Activated T-cell treated with anti-CD3 and anti-CD28 coated beads, Interleukin-2, amount 50 U/mL, for 4 hours (primary cell): ENCODE measurements at regions not wholly inside any gene's neighbourhood (a gene's known extent, or its start where the extent isn't known, plus 50 kb on each side); places are given as distances from the start of the nearest gene placed in this dataset.
A peak's percentile ranks its signal among the peaks of the same experiment; 100 is the strongest.

Source experiments
- ATAC-seq, 2 donors: fragments of 200-7000 bp; cut with Tn5 transposase; one replicate each; pipeline ENCODE4 v1.10.0; 2021
- DNase-seq: peaks from one replicate; pipeline ENCODE4 v3.0.0-alpha.2; 2020
- H3K27me3 Mint-ChIP-seq: one replicate; pipeline ENCODE4 v1.8.0; 2021; ENCODE audit warnings: low read depth, mixed read lengths
- H3K36me3 Mint-ChIP-seq: one replicate; pipeline ENCODE4 v1.8.0; 2022; ENCODE audit warnings: mixed read lengths; ENCODE audit not compliant: insufficient read depth
- H3K4me1 Mint-ChIP-seq: one replicate; pipeline ENCODE4 v1.8.0; 2021; ENCODE audit warnings: low read depth, mixed read lengths
- H3K4me3 Mint-ChIP-seq: one replicate; pipeline ENCODE4 v1.8.0; 2021; ENCODE audit warnings: mild to moderate bottlenecking, moderate library complexity, mixed read lengths
- H3K9me3 Mint-ChIP-seq: one replicate; pipeline ENCODE4 v1.8.0; 2021; ENCODE audit warnings: mixed read lengths

DNA sequence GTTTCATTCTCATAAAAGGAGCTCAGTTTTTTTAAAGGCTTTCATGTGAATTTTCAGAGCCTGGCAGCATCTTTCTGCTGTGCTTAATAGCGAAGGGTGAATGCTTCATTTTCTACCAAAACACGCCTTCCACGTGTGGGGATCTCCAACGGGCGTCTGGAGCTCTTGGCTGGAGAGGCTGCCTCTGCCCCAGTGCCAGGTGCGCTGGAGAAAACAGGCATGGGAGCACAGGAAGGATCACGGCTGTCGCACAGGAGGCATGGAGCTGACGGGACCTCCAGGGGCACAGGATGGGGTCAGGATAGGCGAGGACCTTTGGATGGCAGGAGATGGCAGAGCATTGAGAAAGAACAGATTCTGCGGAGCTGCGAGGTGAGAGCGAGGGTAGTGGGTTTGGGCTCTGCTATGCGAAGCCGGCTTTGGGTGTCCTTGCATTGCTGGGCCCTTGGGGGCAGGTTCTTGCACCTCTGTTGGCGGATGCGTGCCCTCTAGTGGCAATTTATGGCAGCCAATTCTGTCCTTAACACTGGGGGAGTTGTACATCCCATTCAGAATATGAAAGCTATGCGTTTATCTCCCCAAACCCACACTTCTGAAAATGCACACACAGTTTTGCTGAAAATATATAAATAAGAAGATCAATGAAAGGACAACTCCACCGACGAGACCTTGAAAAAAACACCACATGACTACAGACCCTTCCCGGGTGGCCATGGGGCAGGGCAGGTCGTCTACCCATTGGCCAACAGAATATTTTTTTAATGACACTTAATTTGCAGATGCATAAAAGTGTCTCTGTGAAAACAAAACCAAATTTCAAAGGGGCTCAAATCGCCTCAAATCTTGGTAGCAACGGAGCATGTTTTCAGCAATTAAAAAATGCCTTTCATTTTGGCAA is 90.4 kb upstream of the SLC35G4 start:
- Mint-ChIP-seq H3K27me3 (peaks cover 4% of the 10 kb centered on the region), H3K4me1 (no peaks in the 10 kb centered on the region), H3K36me3 (no peaks in the 10 kb centered on the region), H3K4me3 (no peak overlapping the region), H3K9me3 (no peaks in the 10 kb centered on the region)
- ATAC-seq (peak; percentile 48 to 59), DNase-seq (no peak)

DNA sequence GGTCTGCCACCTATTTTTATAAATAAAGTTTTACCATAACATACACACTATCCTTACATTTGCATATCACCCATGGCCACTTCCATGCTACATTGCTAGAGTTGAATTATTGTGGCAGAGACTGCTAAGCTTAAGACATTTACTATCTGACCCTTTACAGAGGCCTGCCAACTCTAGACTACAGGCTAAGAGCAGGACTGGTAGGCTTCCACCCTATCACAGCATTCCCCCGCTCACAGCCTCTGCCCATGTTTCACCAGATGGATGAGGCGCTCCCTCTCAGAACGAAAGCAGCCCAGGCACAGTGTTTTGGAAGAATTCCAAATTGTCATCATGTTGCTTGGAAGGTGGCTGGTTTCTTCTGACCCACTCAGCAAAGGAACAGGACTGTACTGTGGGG is 91.7 kb upstream of the SLC35G4 start:
- H3K36me3 Mint-ChIP-seq, result no peaks in the 10 kb centered on the region
- ATAC-seq (no peak), DNase-seq (no peak)
- no peak overlapping the region for H3K4me3 Mint-ChIP-seq
- H3K27me3 Mint-ChIP-seq, result no peaks in the 10 kb centered on the region
- H3K9me3 Mint-ChIP-seq, result no peaks in the 10 kb centered on the region
- H3K4me1 Mint-ChIP-seq, result no peaks in the 10 kb centered on the region

DNA sequence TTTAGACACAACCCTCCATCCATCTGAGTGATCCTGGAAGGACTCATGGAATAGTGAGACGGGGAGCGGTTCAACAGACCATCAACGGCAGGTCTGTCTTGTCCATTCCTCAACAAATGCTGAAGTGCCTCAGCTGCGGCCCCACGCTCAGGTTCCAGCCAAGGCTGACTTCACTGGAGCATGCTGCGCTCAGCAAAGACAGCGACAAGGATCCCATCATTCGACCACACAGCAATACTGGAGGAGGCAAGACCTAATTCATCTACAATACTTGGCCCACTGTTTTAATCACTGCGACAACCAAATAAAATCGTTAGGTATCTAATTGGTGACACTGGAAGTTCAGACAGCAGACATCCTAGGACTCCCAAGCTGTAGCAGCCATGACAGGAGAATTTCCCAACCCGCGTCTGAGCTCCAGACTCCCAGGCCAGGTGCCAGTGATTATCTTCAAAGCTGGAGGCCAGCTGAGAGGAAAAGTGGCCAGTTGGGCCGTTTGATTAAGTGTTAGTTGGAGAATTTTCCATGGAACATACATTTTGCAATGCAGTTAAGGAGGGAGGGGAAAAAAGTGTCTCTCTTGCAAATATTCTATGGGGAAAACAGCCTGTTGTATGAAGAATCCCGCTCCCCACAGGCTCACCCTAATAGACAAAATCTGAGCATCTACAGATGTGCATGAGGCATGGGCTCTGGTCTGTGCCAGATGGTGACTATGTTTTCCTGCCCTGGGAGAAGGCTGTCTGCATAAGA is 92.5 kb upstream of the SLC35G4 start:
- no peak overlapping the region for H3K4me3 Mint-ChIP-seq
- no peaks in the 10 kb centered on the region for H3K4me1 Mint-ChIP-seq
- ATAC-seq, result no peak
- H3K36me3 Mint-ChIP-seq, result no peaks in the 10 kb centered on the region
- DNase-seq, result no peak
- H3K9me3 Mint-ChIP-seq, result no peaks in the 10 kb centered on the region
- no peaks in the 10 kb centered on the region for H3K27me3 Mint-ChIP-seq

DNA sequence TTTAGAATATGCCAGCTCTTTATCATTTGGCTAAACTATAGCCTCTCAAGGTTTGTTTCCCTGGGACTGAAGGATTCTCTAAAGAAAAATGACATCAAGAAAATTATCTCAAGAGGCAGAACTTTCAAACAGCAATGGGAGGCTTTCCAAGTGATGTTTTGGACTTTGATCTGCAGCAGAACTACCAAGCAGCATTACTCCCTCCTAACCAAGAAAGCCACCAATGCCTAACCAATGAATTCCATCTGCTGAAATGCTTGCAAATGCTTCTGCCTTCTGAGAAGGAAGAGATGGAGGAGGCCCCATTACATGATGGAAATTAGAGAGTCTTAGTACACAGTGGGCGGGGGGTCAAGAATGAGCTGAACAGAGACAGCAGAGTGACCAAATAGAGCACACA is 95.1 kb upstream of the SLC35G4 start:
- ATAC-seq (no peak), DNase-seq (no peak)
- Mint-ChIP-seq H3K4me3 (no peak overlapping the region), H3K27me3 (no peaks in the 10 kb centered on the region), H3K9me3 (no peaks in the 10 kb centered on the region), H3K36me3 (no peaks in the 10 kb centered on the region), H3K4me1 (peaks cover 3% of the 10 kb centered on the region)

DNA sequence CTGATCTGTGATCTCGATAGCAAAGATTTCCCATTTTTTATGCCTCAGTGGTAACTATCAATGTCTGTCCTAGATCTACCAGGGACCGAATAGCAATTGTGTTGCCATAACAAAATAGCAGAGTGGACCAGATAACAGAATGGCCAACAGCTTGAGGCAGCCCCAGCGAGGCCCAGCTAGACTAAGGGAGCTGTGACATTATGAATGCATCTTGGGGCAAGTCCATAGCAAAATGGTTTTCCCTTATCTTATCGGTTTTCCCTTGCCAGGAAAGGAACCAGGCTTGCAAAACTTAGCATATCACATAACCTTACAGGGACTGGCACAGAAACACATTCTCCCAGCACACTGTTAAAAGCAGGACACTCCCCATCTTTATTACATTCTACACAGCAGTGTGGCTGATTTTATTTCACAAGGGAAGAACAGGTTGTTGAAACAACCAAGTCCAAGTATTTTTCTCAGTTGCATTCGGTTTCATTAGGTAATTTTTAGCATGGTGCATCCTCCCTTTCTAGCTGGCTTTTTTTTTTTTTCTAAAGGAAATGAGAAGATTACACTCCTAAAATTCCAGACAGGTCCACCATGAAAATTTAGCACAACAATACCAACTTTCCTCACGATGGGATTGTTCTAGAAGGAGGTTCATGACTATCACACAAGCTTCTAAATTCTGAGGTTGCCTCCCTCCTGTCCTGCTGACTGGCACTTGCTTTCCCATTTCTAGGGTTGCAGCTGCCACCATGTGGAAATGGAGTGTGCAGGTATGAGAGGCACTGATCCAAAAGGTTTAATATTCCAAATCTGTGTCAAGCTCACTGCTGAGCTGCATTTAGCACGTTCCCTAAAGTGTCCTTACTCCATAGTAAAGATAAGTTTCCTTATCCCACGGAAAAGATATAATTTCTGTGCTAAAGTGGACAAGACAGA is 97.0 kb upstream of the SLC35G4 start:
- Mint-ChIP-seq H3K27me3 (no peaks in the 10 kb centered on the region), H3K9me3 (no peaks in the 10 kb centered on the region), H3K4me1 (peaks cover 3% of the 10 kb centered on the region), H3K36me3 (no peaks in the 10 kb centered on the region), H3K4me3 (no peak overlapping the region)
- DNase-seq (no peak), ATAC-seq (no peak)

DNA sequence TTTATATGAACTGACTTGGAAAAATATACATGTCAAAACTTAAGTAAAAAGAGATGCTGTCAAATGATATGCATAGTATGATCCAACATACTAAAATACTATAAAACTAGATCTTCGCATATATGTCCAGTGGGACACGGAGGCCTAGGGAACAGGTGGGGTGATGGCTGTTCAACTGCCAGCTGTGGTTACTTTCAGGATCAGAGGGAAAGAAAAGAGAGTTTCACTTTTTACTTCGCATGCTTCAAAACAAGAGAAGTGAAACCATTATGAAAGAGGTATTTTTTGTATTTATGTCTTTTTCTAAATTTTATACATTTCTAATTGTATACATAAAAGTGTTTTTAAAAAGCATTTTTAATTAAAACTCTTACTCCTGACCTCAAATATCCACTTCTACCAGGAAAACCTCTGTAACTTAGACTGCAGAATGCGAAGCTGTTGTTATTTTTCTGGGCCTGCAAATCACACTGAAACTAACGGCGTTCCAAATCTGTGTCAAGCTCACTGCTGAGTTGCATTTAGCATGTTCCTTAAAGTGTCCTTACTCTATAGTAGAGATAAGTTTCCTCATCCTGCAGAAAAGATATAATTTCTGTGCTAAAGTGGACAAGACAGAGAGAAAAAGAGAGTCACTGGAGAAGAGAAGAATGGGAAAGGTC is 97.8 kb upstream of the SLC35G4 start:
- DNase-seq (no peak), ATAC-seq (no peak)
- no peak overlapping the region for H3K4me3 Mint-ChIP-seq
- H3K4me1 Mint-ChIP-seq, result peaks cover 3% of the 10 kb centered on the region
- H3K27me3 Mint-ChIP-seq, result no peaks in the 10 kb centered on the region
- no peaks in the 10 kb centered on the region for H3K9me3 Mint-ChIP-seq
- H3K36me3 Mint-ChIP-seq, result no peaks in the 10 kb centered on the region

DNA sequence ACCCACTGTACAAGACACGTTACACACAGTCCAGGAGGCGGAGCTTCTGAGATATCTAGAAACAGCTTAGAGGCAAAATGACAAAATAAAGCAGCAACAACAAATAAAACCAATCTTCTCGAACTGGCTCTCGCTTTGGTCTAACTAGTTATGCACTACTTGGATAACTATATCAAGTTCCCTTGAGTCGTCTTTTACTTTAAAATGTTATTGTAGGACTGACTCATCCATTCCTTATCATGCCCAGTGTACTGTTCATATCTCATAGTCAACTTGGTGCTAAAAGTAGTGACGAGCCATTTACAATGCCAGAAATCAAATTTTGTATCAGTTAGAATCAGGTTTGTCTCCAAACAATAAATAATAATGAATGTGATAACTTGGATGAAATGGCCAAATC is 102.5 kb upstream of the SLC35G4 start:
- peaks cover 3% of the 10 kb centered on the region for H3K4me1 Mint-ChIP-seq
- no peak overlapping the region for H3K4me3 Mint-ChIP-seq
- ATAC-seq (no peak), DNase-seq (no peak)
- H3K9me3 Mint-ChIP-seq, result no peaks in the 10 kb centered on the region
- H3K36me3 Mint-ChIP-seq, result no peaks in the 10 kb centered on the region
- H3K27me3 Mint-ChIP-seq, result peaks cover 3% of the 10 kb centered on the region

DNA sequence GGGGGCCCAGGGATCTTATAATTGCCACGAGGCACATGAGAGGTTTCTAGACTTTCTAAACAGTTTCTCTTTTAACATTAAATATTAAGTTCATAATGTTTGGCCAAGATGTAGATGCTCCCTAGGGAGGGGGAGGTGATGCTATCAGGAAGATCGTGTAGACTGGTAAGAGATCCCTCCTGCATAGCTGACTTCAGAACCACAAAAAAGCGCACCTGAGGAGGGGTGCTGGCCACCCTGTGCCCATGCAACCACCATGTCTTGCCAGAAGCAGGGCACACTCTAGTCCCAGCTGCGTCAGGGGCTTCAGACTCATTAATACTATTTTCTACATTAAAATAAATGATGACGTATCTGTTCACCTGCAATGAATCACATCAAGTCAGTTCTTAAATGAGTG is 103.4 kb upstream of the SLC35G4 start:
- Mint-ChIP-seq H3K4me1 (no peaks in the 10 kb centered on the region), H3K4me3 (no peak overlapping the region), H3K27me3 (peaks cover 3% of the 10 kb centered on the region), H3K36me3 (no peaks in the 10 kb centered on the region), H3K9me3 (no peaks in the 10 kb centered on the region)
- DNase-seq (no peak), ATAC-seq (no peak)

DNA sequence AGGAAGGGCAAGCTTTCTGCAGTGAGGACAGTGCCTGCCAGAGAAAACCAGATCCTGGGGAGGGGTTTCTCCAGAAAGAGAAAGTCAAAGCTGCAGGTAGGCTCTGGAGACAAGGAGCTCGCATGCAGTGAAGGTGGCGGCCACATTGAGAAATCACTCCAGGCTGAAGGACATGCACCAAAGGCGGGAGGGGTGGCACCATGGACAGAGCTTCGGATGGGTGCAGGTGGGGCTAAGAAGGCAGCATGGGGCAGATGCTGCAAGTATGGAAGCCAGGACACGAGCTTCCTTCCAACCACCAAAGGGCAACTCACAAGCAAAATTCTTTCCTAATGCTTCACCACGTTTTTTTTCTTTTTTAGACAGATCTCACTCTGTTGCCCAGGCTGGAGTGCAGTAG is 104.4 kb upstream of the SLC35G4 start:
- Mint-ChIP-seq H3K4me3 (no peak overlapping the region), H3K4me1 (no peaks in the 10 kb centered on the region), H3K9me3 (no peaks in the 10 kb centered on the region), H3K36me3 (no peaks in the 10 kb centered on the region), H3K27me3 (peaks cover 3% of the 10 kb centered on the region)
- no peak for ATAC-seq
- no peak for DNase-seq

DNA sequence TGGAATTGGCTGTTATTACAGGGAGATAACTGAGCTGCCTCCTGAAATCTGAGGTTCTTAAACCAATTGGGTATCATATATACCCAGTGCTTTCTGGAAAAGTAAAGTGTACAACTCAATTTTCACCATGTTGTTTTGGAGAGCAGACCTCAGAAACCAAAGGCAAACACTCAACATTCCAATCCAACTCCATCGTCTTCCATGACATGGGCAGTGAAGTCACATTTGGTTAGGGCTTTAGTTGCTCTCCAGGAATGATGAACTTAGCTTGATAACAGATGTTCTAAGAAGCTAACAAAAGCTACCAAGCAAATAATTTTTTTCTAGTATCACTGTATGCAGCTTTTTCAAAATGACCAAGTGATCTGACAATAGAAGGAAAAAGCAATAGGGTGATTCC is 107.0 kb upstream of the SLC35G4 start:
- Mint-ChIP-seq H3K9me3 (no peaks in the 10 kb centered on the region), H3K27me3 (peaks cover 3% of the 10 kb centered on the region), H3K4me1 (no peaks in the 10 kb centered on the region), H3K4me3 (no peak overlapping the region), H3K36me3 (no peaks in the 10 kb centered on the region)
- ATAC-seq (no peak), DNase-seq (no peak)

DNA sequence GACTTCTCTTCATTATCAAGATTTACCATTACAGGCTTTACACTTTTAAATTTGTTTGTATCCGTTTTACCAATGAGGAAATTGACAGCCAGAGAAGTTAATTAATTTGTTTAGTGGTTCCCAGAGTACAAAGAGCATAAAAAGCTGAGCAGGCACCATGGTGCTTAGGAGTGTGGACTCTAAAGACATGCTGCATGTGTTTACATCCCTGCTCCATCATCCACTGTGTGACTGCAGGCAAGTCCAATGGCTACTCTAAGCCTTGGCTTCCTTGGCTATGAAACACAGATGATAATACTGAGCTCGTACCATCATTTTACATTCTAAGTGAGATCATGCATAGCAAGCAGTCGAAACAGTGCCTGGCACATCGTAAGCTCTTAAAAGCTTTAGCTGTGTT is 108.0 kb upstream of the SLC35G4 start:
- Mint-ChIP-seq H3K36me3 (no peaks in the 10 kb centered on the region), H3K27me3 (peaks cover 3% of the 10 kb centered on the region), H3K4me3 (no peak overlapping the region), H3K9me3 (no peaks in the 10 kb centered on the region), H3K4me1 (no peaks in the 10 kb centered on the region)
- DNase-seq (no peak), ATAC-seq (no peak)

DNA sequence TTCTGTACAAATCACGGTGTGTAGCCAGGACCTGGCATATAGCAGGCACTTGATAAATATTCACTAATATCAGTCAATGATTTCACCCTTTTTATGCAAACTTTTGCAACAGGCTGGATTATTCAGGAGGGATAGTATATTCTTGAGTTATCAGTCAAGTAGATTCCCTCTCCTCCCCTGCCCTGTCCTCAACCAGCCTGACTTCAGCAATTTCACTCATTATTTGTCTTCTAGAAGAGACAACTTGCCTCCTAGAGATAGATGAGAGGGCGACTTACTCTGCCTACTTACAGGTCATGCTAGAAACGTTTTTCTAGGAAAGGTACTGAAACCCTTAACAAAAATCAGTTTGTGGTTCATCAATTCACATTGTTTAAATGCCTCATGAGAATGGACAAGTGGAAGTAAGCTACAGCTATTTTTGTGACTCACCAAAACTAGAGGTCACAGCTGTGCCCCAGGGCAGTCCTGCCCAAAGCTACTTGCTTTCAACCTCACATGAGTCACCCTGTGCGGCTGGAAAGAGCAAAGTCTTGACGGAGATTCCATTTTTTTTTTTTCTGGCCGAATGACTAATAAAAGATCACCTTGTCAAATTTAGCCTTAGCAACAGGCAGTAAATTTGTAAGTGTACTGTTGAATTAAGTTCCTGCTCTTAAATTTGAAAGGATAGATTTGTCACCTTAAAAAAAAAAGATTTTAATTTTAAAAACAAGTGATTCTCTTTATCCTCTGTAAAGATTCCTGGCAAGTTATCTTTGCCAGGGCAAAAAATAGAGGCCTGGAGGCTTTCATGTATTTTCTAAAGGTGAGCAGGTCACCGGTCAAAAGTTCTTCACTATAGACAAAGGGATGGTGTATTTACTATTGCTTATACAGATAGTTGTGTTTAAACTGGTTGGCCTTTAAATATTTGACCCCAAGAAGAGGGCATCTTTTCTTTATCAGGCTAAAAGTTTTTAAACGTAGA is 109.0 kb upstream of the SLC35G4 start:
- Mint-ChIP-seq H3K36me3 (no peaks in the 10 kb centered on the region), H3K4me3 (no peak overlapping the region), H3K9me3 (no peaks in the 10 kb centered on the region), H3K27me3 (peaks cover 3% of the 10 kb centered on the region), H3K4me1 (no peaks in the 10 kb centered on the region)
- no peak for ATAC-seq
- no peak for DNase-seq

DNA sequence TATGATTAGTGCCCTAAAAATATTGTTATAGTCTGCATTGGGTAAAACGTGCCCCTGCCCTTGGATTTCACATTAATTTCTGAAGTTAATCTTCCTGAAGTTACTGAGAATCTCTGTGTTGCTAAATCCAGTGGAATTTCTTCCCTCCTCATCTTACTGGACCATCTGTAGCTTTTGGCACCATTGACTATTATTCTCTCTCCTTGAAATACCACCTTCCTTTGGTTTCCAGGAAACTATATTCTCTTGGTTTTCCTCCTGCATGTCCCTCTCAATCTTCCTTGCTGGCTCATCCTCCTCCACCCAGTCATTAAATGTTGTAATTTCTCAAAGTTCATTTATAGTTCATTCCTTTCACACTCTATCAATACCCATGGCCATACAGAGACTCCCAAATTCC is 110.6 kb upstream of the SLC35G4 start:
- ATAC-seq (no peak), DNase-seq (no peak)
- Mint-ChIP-seq H3K36me3 (no peaks in the 10 kb centered on the region), H3K27me3 (peaks cover 3% of the 10 kb centered on the region), H3K4me3 (no peak overlapping the region), H3K9me3 (no peaks in the 10 kb centered on the region), H3K4me1 (no peaks in the 10 kb centered on the region)
